SJSA1 (cell line): ENCODE measurements at regions not wholly inside any gene's neighbourhood (a gene's known extent, or its start where the extent isn't known, plus 50 kb on each side); places are given as distances from the start of the nearest gene placed in this dataset.
A peak's percentile ranks its signal among the peaks of the same experiment; 100 is the strongest.

Experiments used
- DNase-seq, 2 experiments: peaks; one replicate each; pipeline ENCODE4 v3.0.0-alpha.2; 2015 to 2020; ENCODE audit warnings: low spot score in 2 of 2, low read depth in 1 of 2
- H3K27ac ChIP-seq: fragments of 250-450 bp; sonication (Bioruptor Pico); 2 replicates; pipeline ENCODE4 v1.5.1; 2020; ENCODE audit warnings: mild to moderate bottlenecking, moderate library complexity
- H3K27me3 ChIP-seq: fragments of 250-450 bp; sonication (Bioruptor Pico); replicated peaks from 2 replicates; pipeline ENCODE4 v1.5.1; 2020; ENCODE audit warnings: mild to moderate bottlenecking, moderate library complexity
- H3K36me3 ChIP-seq: fragments of 250-450 bp; sonication (Bioruptor Pico); 2 replicates; pipeline ENCODE4 v1.5.1; 2020; ENCODE audit warnings: mild to moderate bottlenecking
- H3K4me1 ChIP-seq: fragments of 250-450 bp; sonication (Bioruptor Pico); replicated peaks from 2 replicates; pipeline ENCODE4 v1.6.1; 2021; ENCODE audit warnings: mild to moderate bottlenecking
- H3K4me3 ChIP-seq: fragments of 250-450 bp; sonication (Bioruptor Pico); 2 replicates; pipeline ENCODE4 v1.5.1; 2020; ENCODE audit warnings: mild to moderate bottlenecking
- H3K9me3 ChIP-seq: fragments of 250-450 bp; sonication (Bioruptor Pico); replicated peaks from 2 replicates; pipeline ENCODE4 v1.5.1; 2020; ENCODE audit warnings: mild to moderate bottlenecking

DNA sequence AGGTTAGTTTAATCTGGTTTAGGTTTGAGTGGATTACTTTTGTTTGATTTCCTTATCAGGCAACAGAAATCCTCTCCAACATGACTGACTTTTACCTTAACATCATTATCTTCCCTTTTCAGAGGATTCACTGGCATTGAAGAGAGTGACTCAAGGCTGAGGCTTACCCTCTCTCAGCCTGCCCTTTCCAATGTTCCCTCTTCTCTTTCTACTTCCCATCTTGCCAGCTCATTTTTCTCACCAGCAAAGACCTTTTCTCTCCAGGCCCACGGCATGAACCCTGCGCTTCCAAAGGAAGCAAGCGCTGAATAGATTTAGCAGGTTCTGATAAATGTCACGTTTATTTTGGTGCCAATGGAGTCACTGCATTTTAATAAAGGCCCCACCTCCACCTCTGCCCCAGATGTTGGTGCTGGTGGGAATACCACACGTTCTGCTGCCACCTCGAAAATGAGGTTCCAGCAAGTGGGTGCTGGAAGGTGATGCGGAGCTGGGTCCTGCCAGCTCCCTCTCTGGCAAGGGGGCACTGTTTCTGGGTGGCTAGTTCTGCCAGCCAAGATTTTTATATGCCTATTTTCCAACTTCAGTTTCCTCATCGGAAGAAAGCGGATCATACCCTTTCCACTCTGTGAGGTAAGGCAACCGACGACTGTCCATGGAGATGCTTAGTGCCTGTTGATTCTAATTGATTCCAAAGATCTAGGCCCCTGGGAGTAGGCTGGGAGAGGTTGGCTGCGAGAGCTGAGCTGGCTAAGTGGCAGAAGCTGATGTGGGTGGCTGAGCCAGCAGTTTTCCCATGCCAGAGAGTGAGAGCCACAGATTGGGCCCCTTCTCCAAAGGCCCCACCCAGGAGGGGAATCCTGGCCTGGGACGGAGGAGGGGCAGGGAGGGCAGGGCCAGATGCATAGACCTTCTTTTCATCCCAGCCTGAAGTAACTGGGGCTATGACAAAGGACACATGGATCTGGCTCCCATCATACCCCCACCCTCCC is 87.7 kb upstream of the MAFB start:
- Histone ChIP-seq H3K9me3 (no peaks in the 10 kb centered on the region), H3K36me3 (no peaks in the 10 kb centered on the region), H3K27me3 (no peaks in the 10 kb centered on the region), H3K4me3 (no peak overlapping the region), H3K4me1 (no peaks in the 10 kb centered on the region), H3K27ac (no peak overlapping the region)
- DNase-seq = no peak

DNA sequence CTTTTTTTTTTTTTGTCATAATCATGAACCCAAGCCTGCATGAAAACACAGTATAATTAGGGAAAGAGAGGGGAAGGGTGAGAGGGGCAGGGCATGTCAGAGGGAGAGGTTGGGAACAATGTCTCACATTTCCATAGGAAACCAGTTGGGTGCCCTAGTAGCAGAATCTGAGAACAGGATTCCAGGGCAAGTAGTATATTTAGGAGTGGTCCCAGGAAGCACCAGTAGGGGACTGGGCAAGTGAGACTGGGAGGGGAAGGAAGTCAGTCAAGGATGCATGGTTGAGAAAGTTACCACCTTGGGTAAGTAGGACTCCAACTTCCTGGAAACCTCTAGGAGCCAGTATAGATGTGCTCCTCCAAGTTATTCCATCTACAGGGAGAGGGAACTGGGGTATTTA is 88.6 kb upstream of the MAFB start:
- Histone ChIP-seq H3K27me3 (no peaks in the 10 kb centered on the region), H3K36me3 (no peaks in the 10 kb centered on the region), H3K9me3 (no peaks in the 10 kb centered on the region), H3K4me3 (no peak overlapping the region), H3K4me1 (no peaks in the 10 kb centered on the region), H3K27ac (no peak overlapping the region)
- no peak for DNase-seq

DNA sequence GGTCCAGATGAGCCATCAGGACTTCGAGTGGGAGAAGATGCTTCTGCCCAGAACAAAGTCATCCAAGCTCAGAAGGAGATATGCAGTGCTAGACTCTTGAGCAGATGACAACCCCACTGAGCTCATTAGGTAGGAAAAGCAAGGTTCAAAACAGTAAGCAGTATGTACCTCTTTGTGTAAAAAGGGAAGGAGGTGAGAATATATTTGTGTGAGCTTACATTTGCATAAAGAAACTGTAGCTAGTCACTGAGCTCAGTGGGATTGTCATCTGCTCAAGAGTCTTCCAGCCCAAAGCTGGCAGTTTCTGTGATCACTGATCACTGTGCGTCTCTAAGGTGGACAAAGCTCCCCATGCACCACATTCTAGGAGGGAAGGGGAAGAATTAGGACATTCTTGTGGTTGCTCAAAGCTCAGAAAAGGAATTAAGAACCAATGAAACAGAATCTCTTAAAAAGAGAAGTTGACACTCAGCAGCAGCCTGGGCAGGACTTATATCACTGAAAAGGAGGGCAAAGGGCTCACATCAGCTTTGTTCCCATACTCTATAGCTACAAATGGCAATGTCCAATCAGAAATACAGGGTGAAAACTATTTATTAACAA is 90.0 kb upstream of the MAFB start:
- no peak overlapping the region for H3K27ac ChIP-seq
- H3K9me3 ChIP-seq = no peaks in the 10 kb centered on the region
- H3K36me3 ChIP-seq = no peaks in the 10 kb centered on the region
- H3K27me3 ChIP-seq = no peaks in the 10 kb centered on the region
- DNase-seq = no peak
- H3K4me3 ChIP-seq = no peak overlapping the region
- no peaks in the 10 kb centered on the region for H3K4me1 ChIP-seq

DNA sequence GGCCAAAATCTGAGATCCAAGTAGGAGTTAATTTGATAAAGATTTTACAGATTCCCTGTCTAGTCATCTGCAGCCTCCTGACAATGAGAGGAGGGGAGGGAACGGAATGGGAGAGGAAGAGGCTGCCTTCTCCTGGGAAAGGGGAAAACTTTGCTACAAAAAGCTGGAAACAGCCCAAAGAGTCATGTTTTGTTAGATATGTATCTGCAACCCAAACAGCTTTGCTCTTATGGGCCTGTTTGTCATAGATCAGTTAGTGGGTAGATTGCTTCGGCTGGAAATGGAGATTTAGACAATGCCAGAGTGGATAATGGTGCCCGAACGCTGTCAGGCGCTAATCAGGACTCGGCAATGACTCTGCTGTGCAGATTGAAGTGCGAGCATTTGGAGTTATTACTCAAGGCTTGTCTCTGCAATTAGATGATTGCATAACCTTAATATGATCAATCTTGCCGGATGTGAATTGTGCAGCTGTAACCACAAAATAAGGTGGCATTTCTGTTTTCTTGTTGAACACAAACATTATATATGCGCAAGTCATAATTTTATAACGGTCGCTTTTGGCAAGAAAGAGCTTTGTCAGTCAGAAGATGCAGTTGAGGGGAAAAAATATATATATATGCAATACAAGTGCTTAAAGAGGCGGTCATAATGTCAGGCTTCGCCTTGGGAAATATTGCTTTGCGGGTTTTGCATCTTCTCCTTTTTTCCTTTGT is 92.4 kb upstream of the MAFB start:
- H3K4me1 ChIP-seq = no peaks in the 10 kb centered on the region
- no peak for DNase-seq
- H3K36me3 ChIP-seq = no peaks in the 10 kb centered on the region
- no peak overlapping the region for H3K27ac ChIP-seq
- H3K27me3 ChIP-seq = no peaks in the 10 kb centered on the region
- no peaks in the 10 kb centered on the region for H3K9me3 ChIP-seq
- H3K4me3 ChIP-seq = no peak overlapping the region

DNA sequence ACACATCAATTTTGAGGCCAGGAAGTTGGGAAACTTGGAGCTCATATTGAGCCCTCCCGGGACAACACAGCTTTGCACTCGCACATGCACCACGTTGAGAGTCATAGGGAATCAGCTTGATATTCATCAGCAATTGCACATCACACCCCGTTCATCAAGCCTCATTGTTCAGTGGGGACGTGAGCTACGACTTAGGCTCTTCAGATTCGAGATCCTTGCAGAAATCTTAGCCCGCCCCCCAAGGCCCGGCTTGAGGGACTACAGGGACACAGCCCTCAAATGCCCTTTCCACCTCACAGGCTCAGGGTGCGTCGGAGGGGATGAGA is 93.0 kb upstream of the MAFB start:
- H3K4me3 ChIP-seq = no peak overlapping the region
- no peaks in the 10 kb centered on the region for H3K36me3 ChIP-seq
- no peaks in the 10 kb centered on the region for H3K4me1 ChIP-seq
- no peak for DNase-seq
- H3K27ac ChIP-seq = no peak overlapping the region
- no peaks in the 10 kb centered on the region for H3K9me3 ChIP-seq
- 0 out of 2 replicates have a peak, but pooled peaks cover 2% of the 10 kb centered on the region for H3K27me3 ChIP-seq

DNA sequence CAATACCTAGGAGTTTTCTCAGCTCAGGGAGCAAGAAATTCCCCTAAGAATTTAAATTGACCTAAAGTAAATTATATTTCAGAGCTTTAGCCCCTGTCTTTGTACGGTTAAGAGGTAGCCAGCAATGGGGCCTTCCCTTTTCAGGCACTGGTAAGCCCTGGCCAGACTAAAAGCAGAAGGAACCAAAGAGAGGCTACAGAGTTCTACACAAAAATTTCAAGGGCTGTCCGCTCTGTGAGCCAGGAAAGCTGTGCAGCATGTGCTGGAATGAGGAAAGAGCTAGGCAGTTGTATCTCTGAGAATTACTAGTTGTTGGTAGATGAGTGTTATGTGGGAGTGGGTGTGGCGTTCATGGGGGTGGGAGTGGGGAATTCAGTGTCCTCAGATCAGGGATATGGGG is 96.3 kb upstream of the MAFB start:
- no peaks in the 10 kb centered on the region for H3K9me3 ChIP-seq
- H3K36me3 ChIP-seq = no peaks in the 10 kb centered on the region
- H3K4me1 ChIP-seq = no peaks in the 10 kb centered on the region
- DNase-seq = no peak
- 0 out of 2 replicates have a peak, but pooled peaks cover 4% of the 10 kb centered on the region for H3K27me3 ChIP-seq
- no peak overlapping the region for H3K4me3 ChIP-seq
- no peak overlapping the region for H3K27ac ChIP-seq

DNA sequence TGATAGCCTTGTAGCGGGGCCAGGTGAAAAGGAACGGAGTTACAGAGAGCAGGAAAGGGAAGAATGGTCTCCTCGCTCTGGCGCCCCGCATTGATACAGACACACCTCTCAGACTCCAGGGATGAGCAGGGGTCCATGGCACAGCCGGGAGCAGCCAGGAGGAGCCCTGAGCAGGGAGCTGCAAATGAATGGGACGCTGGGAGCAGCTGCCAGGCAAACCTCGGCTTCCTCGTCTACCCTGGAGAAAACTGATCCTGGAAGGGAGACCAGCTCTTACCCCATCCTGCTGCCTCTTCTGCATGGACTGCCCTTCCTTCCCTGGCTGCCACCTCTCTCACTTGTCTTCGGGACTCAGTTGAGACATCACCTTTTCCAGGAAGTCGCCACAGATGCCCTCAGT is 97.3 kb upstream of the MAFB start:
- no peak overlapping the region for H3K4me3 ChIP-seq

DNA sequence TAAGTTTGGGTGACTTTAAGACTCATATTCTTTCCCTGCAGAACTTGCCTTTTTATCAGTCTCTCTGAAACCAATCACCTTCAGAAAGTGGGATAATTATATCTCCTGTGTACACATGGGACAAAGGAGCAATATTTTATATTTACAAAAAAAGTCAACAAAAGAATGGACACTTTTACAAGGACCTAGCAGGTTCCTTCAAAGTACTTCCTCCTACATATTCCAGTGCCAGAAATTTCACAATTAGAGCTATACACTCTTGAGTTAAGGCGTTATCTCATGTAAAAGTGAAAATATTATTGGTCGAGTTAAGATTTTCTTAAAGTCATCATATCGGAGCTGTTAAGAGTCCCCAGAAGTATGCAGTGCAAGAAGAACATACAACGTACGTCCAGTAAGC is 98.9 kb upstream of the MAFB start:
- no peaks in the 10 kb centered on the region for H3K4me1 ChIP-seq
- no peaks in the 10 kb centered on the region for H3K9me3 ChIP-seq
- no peaks in the 10 kb centered on the region for H3K36me3 ChIP-seq
- 0 out of 2 replicates have a peak, but pooled peaks cover 4% of the 10 kb centered on the region for H3K27me3 ChIP-seq
- H3K27ac ChIP-seq = no peak overlapping the region
- H3K4me3 ChIP-seq = no peak overlapping the region
- DNase-seq = no peak

More for the DNA sequence above, 97.3 kb upstream of the MAFB start:
- H3K27me3 ChIP-seq = 0 out of 2 replicates have a peak, but pooled peaks cover 4% of the 10 kb centered on the region
- H3K27ac ChIP-seq = no peak overlapping the region
- DNase-seq = no peak
- no peaks in the 10 kb centered on the region for H3K4me1 ChIP-seq
- H3K36me3 ChIP-seq = no peaks in the 10 kb centered on the region
- H3K9me3 ChIP-seq = no peaks in the 10 kb centered on the region

DNA sequence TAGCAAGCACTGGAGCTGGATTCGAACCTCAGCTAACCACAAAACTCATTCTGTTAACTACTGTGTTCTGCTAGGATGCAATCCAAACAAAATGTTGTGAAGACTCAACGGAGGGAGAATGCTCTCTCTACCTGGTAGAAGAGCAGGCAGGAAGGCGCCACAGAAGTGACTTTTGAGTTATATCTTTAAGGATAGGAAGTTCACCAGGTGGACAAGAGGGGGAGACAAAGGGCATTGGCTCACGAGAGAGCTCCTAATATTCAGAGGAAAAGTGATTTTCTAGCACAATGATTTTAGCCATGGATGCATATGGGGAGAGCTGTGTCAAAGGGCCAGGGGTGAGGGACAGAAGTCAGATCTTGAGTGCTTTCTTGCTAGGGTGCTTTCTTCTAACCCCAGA is 108.4 kb upstream of the MAFB start:
- Histone ChIP-seq H3K9me3 (no peaks in the 10 kb centered on the region), H3K27ac (no peak overlapping the region), H3K4me1 (no peaks in the 10 kb centered on the region), H3K36me3 (no peaks in the 10 kb centered on the region), H3K27me3 (no peaks in the 10 kb centered on the region; the same call in 1 of the 2 replicates), H3K4me3 (no peak overlapping the region)
- no peak for DNase-seq

DNA sequence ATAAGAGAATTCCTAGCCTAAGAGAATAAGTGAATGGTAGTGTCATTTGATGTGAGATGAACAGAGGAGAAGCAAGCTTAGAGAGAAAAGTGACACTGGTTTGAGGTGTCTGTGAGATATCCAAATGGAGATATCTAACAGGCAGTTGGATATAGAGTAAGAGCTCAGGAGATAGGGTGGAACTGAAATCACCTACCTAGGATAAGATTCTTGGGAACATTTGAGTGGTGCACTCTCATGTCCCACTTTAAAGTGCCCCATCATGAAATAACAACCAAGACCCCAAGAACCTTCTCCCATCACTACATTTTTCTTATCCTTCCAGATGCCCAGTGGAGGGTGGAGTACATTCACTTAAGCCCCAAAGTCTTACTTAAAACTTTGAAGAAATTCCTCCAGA is 109.0 kb upstream of the MAFB start:
- no peak overlapping the region for H3K4me3 ChIP-seq
- no peak overlapping the region for H3K27ac ChIP-seq
- DNase-seq = no peak
- H3K27me3 ChIP-seq = no peaks in the 10 kb centered on the region; the same call in 1 of the 2 replicates
- H3K36me3 ChIP-seq = no peaks in the 10 kb centered on the region
- no peaks in the 10 kb centered on the region for H3K4me1 ChIP-seq
- H3K9me3 ChIP-seq = no peaks in the 10 kb centered on the region

DNA sequence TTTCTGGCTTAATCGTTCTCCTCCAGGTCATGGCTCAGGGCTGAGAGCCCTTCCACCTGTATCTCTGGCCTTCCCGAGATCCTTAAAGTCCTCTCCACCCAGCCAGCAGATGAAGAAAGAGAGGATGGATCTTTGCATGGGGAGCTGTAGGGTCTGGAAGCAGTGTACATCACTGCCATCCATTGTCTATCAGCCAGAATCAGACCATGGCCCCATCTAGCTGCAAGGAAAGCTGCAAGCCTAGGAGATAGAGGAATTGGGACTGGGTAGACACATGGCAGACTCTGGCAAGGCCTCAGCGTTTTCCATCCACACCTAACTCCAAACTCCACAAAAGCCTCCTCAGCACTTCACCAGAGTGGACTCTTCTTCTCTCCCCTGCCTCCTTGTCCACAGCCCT is 113.8 kb upstream of the MAFB start:
- DNase-seq = peak in 1 of 2 experiments; percentile 15
- Histone ChIP-seq H3K4me1 (no peaks in the 10 kb centered on the region), H3K9me3 (no peaks in the 10 kb centered on the region), H3K27ac (no peak overlapping the region), H3K27me3 (no peaks in the 10 kb centered on the region; the same call in 1 of the 2 replicates), H3K4me3 (no peak overlapping the region), H3K36me3 (no peaks in the 10 kb centered on the region)

DNA sequence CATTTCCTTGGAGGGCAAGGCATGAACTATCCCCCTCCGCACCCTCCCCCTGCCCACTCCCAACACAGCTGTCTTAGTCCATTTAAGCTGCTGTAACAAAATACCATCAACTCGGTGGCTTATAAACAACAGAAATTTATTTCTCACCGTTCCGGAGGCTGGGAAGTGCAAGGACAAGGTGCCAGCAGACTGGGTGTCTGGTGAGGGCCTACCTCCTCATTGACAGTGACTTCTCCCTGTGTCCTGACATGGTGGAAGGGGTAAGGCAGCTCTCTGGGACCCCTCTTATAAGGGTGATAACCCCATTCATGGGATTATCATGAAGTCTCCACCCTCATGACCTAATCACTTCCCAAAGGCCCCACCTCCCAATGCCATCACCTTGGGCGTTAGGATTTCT is 114.3 kb upstream of the MAFB start:
- H3K36me3 ChIP-seq = no peaks in the 10 kb centered on the region
- H3K27ac ChIP-seq = no peak overlapping the region
- H3K4me1 ChIP-seq = no peaks in the 10 kb centered on the region
- DNase-seq = peak in 1 of 2 experiments; percentile 20
- H3K27me3 ChIP-seq = no peaks in the 10 kb centered on the region; the same call in 1 of the 2 replicates
- H3K4me3 ChIP-seq = no peak overlapping the region
- H3K9me3 ChIP-seq = no peaks in the 10 kb centered on the region

DNA sequence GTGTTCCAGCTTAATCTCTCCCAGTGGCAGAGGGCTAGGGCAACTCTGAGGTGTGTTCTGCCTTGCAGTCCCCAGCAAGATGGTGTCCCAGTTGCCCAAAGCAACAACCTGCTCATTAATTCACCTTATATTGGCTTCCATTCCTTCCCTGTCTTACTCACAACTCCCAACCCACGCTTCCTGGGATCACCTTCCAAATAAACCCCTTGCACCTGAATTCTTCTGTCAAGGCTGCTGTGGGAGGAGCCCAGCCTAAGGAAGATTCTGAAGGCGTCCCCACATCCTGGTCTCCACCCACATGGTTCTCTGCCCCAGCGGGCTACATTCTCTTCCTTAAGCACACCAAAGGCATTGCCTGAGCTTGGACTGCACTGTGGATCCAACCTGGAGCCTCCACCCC is 116.6 kb upstream of the MAFB start:
- H3K4me3 ChIP-seq = no peak overlapping the region
- H3K27me3 ChIP-seq = peaks cover 6% of the 10 kb centered on the region; the same call in 1 of the 2 replicates
- no peaks in the 10 kb centered on the region for H3K36me3 ChIP-seq
- no peak for DNase-seq
- no peak overlapping the region for H3K27ac ChIP-seq
- no peaks in the 10 kb centered on the region for H3K9me3 ChIP-seq
- H3K4me1 ChIP-seq = no peaks in the 10 kb centered on the region
